ENCODE measurements at regions not wholly inside any gene's neighbourhood (a gene's known extent, or its start where the extent isn't known, plus 50 kb on each side); places are given as distances from the start of the nearest gene placed in this dataset.

- no peak overlapping the region for H3K4me2 ChIP-seq (ENCODE audit: low read length)
- ChIA-PET RAD21 (ENCODE audit: low non-redundant PET in 1 of 2, low total read pairs in 2 of 2, uncharacterized antibody in 2 of 2, unreplicated experiment in 2 of 2) (no interaction called here), CTCF (no interaction called here), POLR2A (no interaction called here)
- ATAC-seq (no peak), DNase-seq (ENCODE audit: low read depth, low spot score) (no peak)
- H3K4me1 ChIP-seq (ENCODE audit: control insufficient read depth in 1 of 2, insufficient read depth in 2 of 2, low read length in 2 of 2), result no peaks in the 10 kb centered on the region
- H2AFZ ChIP-seq (ENCODE audit: low read depth, low read length, poor library complexity, severe bottlenecking), result no peak overlapping the region
- no peaks in the 10 kb centered on the region for H4K20me1 ChIP-seq (ENCODE audit: insufficient read depth)
- H3K27me3 ChIP-seq (ENCODE audit: insufficient read depth, low read length), result no peaks in the 10 kb centered on the region
- H3K4me3 ChIP-seq (replicated peaks in 1 of 2; ENCODE audit: low read depth in 1 of 2, low read length in 2 of 2), result no peak overlapping the region
- BruUV-seq (replicated peaks), result no TSS peak
- H3K9me3 ChIP-seq (ENCODE audit: control insufficient read depth in 1 of 2, insufficient read depth in 1 of 2, low read depth in 1 of 2, low read length in 2 of 2), result no peaks in the 10 kb centered on the region
- H3K9me2 ChIP-seq (ENCODE audit: insufficient read depth), result no peaks in the 10 kb centered on the region
- H3K27ac ChIP-seq (ENCODE audit: low read depth, low read length), result no peak overlapping the region
- H3K9ac ChIP-seq (ENCODE audit: low read length), result no peak overlapping the region
- H3K36me3 ChIP-seq (ENCODE audit: control insufficient read depth in 1 of 2, insufficient read depth in 2 of 2, low read length in 2 of 2), result no peaks in the 10 kb centered on the region
- no peaks in the 10 kb centered on the region for H3K79me2 ChIP-seq (ENCODE audit: insufficient read depth, low read length)
- TF ChIP-seq CTCF (IDR thresholded peaks at IDR 0.05 in 2 of 3, conservative IDR thresholded peaks at IDR 0.05 in 1 of 3; ENCODE audit: borderline replicate concordance in 1 of 3, insufficient read depth in 1 of 3, low read depth in 2 of 3, low read length in 2 of 3), result no peak
- no peak for TF ChIP-seq SRF (IDR thresholded peaks at IDR 0.05; ENCODE audit: low read depth)
- no peak for TF ChIP-seq SIN3A (IDR thresholded peaks at IDR 0.05; ENCODE audit: low read depth)
- TF ChIP-seq JUND (IDR thresholded peaks at IDR 0.05), result no peak
- no peak for TF ChIP-seq ZFX (IDR thresholded peaks at IDR 0.05)
- TF ChIP-seq EZH2phosphoT487 (IDR thresholded peaks at IDR 0.05; ENCODE audit: borderline replicate concordance), result no peak
- no peak for TF ChIP-seq POLR2AphosphoS5 (IDR thresholded peaks at IDR 0.05; ENCODE audit: low read depth, low read length)
- TF ChIP-seq YY1 (IDR thresholded peaks at IDR 0.05; ENCODE audit: extremely low read depth, insufficient replicate concordance, low read depth, low read length), result no peak
- intact Hi-C loops (cut with micrococcal nuclease), result no loop called here
These were observed 228.9 kb downstream of the LPIN1 start for GRCh38 chr2:11975373-11975772.

GRCh38 chr2:11976073-11976472 is 229.6 kb downstream of the LPIN1 start:
- no peak overlapping the region for H2AFZ ChIP-seq (ENCODE audit: low read depth, low read length, poor library complexity, severe bottlenecking)
- ChIA-PET RAD21 (ENCODE audit: low non-redundant PET in 1 of 2, low total read pairs in 2 of 2, uncharacterized antibody in 2 of 2, unreplicated experiment in 2 of 2) (no interaction called here), CTCF (no interaction called here), POLR2A (no interaction called here)
- H3K36me3 ChIP-seq (ENCODE audit: control insufficient read depth in 1 of 2, insufficient read depth in 2 of 2, low read length in 2 of 2), result no peaks in the 10 kb centered on the region
- no peaks in the 10 kb centered on the region for H3K9me2 ChIP-seq (ENCODE audit: insufficient read depth)
- no peaks in the 10 kb centered on the region for H3K79me2 ChIP-seq (ENCODE audit: insufficient read depth, low read length)
- intact Hi-C loops (cut with micrococcal nuclease), result no loop called here
- H3K4me2 ChIP-seq (ENCODE audit: low read length), result no peak overlapping the region
- no TSS peak for BruUV-seq (replicated peaks)
- H3K4me3 ChIP-seq (replicated peaks in 1 of 2; ENCODE audit: low read depth in 1 of 2, low read length in 2 of 2), result no peak overlapping the region
- no peaks in the 10 kb centered on the region for H3K27me3 ChIP-seq (ENCODE audit: insufficient read depth, low read length)
- TF ChIP-seq ATF3 (IDR thresholded peaks at IDR 0.05) (no peak), FOSL1 (IDR thresholded peaks at IDR 0.05; ENCODE audit: low read depth) (no peak), ELF1 (IDR thresholded peaks at IDR 0.05; ENCODE audit: borderline replicate concordance, low read depth) (no peak), CTCF (IDR thresholded peaks at IDR 0.05 in 2 of 3, conservative IDR thresholded peaks at IDR 0.05 in 1 of 3; ENCODE audit: borderline replicate concordance in 1 of 3, insufficient read depth in 1 of 3, low read depth in 2 of 3, low read length in 2 of 3) (no peak)
- no peaks in the 10 kb centered on the region for H4K20me1 ChIP-seq (ENCODE audit: insufficient read depth)
- DNase-seq (ENCODE audit: low read depth, low spot score) (no peak), ATAC-seq (no peak)
- H3K9me3 ChIP-seq (ENCODE audit: control insufficient read depth in 1 of 2, insufficient read depth in 1 of 2, low read depth in 1 of 2, low read length in 2 of 2), result no peaks in the 10 kb centered on the region
- H3K27ac ChIP-seq (ENCODE audit: low read depth, low read length), result no peak overlapping the region
- H3K9ac ChIP-seq (ENCODE audit: low read length), result no peak overlapping the region
- no peaks in the 10 kb centered on the region for H3K4me1 ChIP-seq (ENCODE audit: control insufficient read depth in 1 of 2, insufficient read depth in 2 of 2, low read length in 2 of 2)
